Choroid plexus epithelial cell (primary cell): ENCODE measurements at regions not wholly inside any gene's neighbourhood (a gene's known extent, or its start where the extent isn't known, plus 50 kb on each side); places are given as distances from the start of the nearest gene placed in this dataset.

Experiments used
- DNase-seq: peaks from one replicate; pipeline ENCODE4 v3.0.0-alpha.2; 2010; ENCODE audit warnings: low read depth
- H3K4me3 ChIP-seq: 2 replicates; pipeline ENCODE4 v1.5.1; 2011; ENCODE audit warnings: low read depth, mild to moderate bottlenecking, control low read depth, low read length, moderate library complexity
- CTCF ChIP-seq: conservative IDR thresholded peaks from 2 replicates; pipeline ENCODE4 v1.5.1; 2011; ENCODE audit warnings: low read depth, mild to moderate bottlenecking, control low read depth, inconsistent platforms, low read length, moderate library complexity

DNA sequence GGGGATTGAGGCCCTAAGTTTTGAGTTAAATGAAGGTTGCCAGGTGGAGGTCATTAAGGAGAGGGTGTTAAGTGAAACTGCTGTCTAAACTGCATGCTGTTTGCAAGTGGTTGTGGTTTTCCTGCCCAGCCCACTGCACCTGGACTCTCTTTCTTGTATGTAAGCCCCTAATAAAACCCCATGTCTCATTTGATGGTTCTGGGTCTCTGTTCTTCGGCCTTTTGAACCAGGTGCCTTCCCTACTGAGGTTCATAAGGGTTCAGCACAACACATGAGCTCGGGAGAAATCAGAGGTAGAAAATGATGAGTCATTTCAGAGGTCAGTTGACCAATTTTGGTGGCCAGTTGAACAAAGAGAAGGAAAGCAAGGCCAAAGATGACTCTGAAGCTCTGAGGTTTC is 382.5 kb downstream of the RPS29 start:
- no peak overlapping the region for H3K4me3 ChIP-seq
- no peak for TF ChIP-seq CTCF
- no peak for DNase-seq

DNA sequence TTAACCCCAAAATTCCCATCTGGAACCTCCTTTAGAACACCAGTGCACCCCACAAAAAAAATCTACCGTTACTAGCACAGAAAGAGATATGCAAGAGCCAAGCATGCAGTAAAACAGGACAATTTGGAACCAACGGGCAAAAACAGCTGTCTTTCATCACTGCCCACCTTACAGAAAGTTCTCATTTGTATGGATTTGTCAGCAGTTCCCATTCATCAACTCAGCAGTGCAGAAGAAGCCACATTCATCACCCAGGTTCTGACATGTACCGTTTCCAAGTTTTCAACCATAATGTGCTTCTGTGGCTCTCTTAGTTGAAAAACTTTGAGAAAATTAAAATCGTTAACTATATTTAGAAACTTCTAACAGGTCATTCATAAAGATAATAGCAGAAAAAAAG is 387.0 kb downstream of the RPS29 start:
- TF ChIP-seq CTCF: no peak
- no peak for DNase-seq
- H3K4me3 ChIP-seq: no peak overlapping the region

GRCh38 chr14:49196327-49196726 is 389.9 kb downstream of the RPS29 start:
- H3K4me3 ChIP-seq: no peak overlapping the region
- DNase-seq: no peak
- TF ChIP-seq CTCF: no peak

DNA sequence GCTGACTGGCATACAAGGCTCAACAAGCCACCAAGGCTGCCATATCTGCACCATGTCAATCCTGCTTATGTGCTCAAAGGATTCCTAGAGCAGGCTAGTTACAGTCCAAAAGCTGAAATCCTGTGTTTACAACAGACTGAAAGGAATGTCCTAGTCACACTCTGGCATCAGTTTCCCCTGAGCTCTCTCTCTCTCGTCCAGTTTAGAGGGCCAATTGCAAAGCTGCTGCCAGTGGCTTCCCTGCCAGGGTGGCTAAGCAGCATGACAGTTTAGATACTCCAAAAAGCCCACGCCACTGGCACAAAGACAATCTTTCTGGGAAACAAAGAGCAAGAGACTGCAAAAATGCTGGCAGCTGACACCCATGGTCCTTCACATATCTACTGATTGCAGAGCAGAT is 392.1 kb downstream of the RPS29 start:
- no peak overlapping the region for H3K4me3 ChIP-seq
- no peak for TF ChIP-seq CTCF
- DNase-seq: no peak

- no peak for DNase-seq
- H3K4me3 ChIP-seq: no peak overlapping the region
- TF ChIP-seq CTCF: no peak
Observed at GRCh38 chr14:49193332-49194065, 392.7 kb downstream of the RPS29 start.

GRCh38 chr14:49191380-49191779 is 394.8 kb downstream of the RPS29 start:
- no peak overlapping the region for H3K4me3 ChIP-seq
- TF ChIP-seq CTCF: no peak
- no peak for DNase-seq

DNA sequence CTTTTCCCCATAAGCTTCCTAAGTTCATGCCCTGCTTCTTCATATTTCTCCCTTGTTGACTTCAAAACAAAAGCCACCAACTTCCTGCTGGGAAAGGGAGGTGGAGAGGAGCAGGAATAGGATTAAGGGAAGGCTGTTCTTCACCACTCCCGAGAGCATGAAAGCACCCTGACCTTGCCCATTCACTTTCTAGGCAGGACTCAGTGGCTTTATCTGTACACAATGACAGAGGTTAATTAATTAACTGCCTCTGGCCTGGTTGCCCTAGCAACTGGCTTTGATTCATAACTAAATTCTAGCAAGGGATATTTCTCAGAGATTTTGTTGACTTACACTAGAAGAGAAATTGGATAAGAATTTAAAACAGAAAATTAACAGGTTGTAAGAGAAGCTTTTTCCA is 396.8 kb downstream of the RPS29 start:
- H3K4me3 ChIP-seq: no peak overlapping the region
- no peak for DNase-seq
- no peak for TF ChIP-seq CTCF
